ENCODE measurements at regions not wholly inside any gene's neighbourhood (a gene's known extent, or its start where the extent isn't known, plus 50 kb on each side); places are given as distances from the start of the nearest gene placed in this dataset.

DNA sequence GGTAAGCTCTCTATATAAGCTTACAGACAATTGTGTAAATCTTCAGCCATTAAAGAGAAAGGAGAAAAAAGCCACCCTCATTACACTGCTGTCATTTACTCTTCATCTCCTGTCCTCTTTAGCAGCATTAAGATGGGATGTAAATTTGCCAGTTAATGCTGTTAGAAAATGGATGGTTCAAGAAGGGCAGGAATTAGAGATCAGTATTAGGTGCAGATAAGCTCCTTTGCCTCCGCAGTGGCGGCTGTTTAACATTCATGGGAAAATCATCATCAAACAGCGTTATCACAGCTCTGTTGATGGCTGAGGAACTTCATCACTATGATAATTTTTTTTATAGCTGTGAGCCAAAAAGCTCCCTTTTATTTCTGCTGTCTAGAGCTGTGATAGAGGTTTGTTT, 61.8 kb upstream of the FAM204A start:
- H3K4me1 ChIP-seq (ENCODE audit: insufficient read depth, low read length), result no peaks in the 10 kb centered on the region
- H3K27me3 ChIP-seq (ENCODE audit: low read length), result peaks cover 70% of the 10 kb centered on the region
- no peaks in the 10 kb centered on the region for H3F3A ChIP-seq (ENCODE audit: low read length, unreplicated experiment)
- H3K9ac ChIP-seq (ENCODE audit: low read length), result no peak overlapping the region
- intact Hi-C loops (cut with micrococcal nuclease), result no loop called here
- no peaks in the 10 kb centered on the region for H3K36me3 ChIP-seq (ENCODE audit: low read depth, low read length)
- H3K9me2 ChIP-seq (replicated peaks; ENCODE audit: low read length), result no peaks in the 10 kb centered on the region
- DNase-seq (no peak), ATAC-seq (no peak)
- ChIA-PET CTCF (no interaction called here), POLR2A (ENCODE audit: unreplicated experiment) (no interaction called here)
- H3K4me2 ChIP-seq (ENCODE audit: low read length), result no peak overlapping the region
- no peaks in the 10 kb centered on the region for H3K79me2 ChIP-seq (ENCODE audit: low read length)
- no peaks in the 10 kb centered on the region for H3K9me3 ChIP-seq (ENCODE audit: low read length)
- BruUV-seq (replicated peaks), result no TSS peak
- no peak overlapping the region for H2AFZ ChIP-seq (ENCODE audit: low read length)
- TF ChIP-seq EZH2 (IDR thresholded peaks at IDR 0.05; ENCODE audit: low read length, unreplicated experiment) (no peak), EZH2phosphoT487 (IDR thresholded peaks at IDR 0.05; ENCODE audit: borderline replicate concordance, low read length) (no peak)
- TF ChIP-seq, protein P1, sequence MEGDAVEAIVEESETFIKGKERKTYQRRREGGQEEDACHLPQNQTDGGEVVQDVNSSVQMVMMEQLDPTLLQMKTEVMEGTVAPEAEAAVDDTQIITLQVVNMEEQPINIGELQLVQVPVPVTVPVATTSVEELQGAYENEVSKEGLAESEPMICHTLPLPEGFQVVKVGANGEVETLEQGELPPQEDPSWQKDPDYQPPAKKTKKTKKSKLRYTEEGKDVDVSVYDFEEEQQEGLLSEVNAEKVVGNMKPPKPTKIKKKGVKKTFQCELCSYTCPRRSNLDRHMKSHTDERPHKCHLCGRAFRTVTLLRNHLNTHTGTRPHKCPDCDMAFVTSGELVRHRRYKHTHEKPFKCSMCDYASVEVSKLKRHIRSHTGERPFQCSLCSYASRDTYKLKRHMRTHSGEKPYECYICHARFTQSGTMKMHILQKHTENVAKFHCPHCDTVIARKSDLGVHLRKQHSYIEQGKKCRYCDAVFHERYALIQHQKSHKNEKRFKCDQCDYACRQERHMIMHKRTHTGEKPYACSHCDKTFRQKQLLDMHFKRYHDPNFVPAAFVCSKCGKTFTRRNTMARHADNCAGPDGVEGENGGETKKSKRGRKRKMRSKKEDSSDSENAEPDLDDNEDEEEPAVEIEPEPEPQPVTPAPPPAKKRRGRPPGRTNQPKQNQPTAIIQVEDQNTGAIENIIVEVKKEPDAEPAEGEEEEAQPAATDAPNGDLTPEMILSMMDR (conservative IDR thresholded peaks at IDR 0.05; ENCODE audit: low read depth, low read length), result no peak
- no peak overlapping the region for H3K27ac ChIP-seq (ENCODE audit: low read length)
- H4K20me1 ChIP-seq (ENCODE audit: low read length), result no peaks in the 10 kb centered on the region
- H3K4me3 ChIP-seq (ENCODE audit: low read length), result no peak overlapping the region

DNA sequence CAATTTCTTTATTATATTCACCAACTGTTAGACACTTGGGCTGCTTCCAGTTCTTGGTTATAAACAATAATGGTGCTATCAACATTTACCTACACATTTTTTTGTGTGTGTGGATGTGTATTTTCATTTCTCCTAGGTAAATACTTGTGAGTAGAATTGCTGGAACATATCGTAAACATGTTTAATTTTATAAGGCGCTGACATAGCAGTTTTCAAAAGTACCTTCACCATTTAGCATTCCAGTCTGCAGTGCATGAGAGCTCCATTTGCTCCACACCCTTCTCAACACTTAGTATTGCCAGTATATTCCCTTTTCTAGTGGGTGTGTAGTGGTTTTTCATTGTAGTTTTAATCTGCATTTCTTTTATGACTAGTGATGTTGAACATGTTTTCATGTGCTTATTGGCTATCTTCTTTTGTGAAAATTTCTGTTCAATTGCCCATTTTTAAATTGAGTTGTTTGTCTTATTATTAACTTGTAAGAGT, 59.6 kb upstream of the FAM204A start:
- Histone ChIP-seq H3K4me1 (ENCODE audit: insufficient read depth, low read length) (no peaks in the 10 kb centered on the region), H2AFZ (ENCODE audit: low read length) (no peak overlapping the region), H3K27me3 (ENCODE audit: low read length) (peaks cover 62% of the 10 kb centered on the region), H3K4me2 (ENCODE audit: low read length) (no peak overlapping the region), H3K36me3 (ENCODE audit: low read depth, low read length) (no peaks in the 10 kb centered on the region), H4K20me1 (ENCODE audit: low read length) (no peaks in the 10 kb centered on the region), H3K27ac (ENCODE audit: low read length) (no peak overlapping the region), H3K79me2 (ENCODE audit: low read length) (no peaks in the 10 kb centered on the region), H3K9me3 (ENCODE audit: low read length) (no peaks in the 10 kb centered on the region), H3K9me2 (replicated peaks; ENCODE audit: low read length) (no peaks in the 10 kb centered on the region), H3K9ac (ENCODE audit: low read length) (no peak overlapping the region), H3F3A (ENCODE audit: low read length, unreplicated experiment) (no peaks in the 10 kb centered on the region), H3K4me3 (ENCODE audit: low read length) (no peak overlapping the region)
- TF ChIP-seq EZH2 (IDR thresholded peaks at IDR 0.05; ENCODE audit: low read length, unreplicated experiment) (no peak), EZH2phosphoT487 (IDR thresholded peaks at IDR 0.05; ENCODE audit: borderline replicate concordance, low read length) (no peak)
- TF ChIP-seq, protein P1 (conservative IDR thresholded peaks at IDR 0.05; ENCODE audit: low read depth, low read length), result no peak
- ChIA-PET POLR2A (ENCODE audit: unreplicated experiment) (no interaction called here), CTCF (no interaction called here)
- BruUV-seq (replicated peaks), result no TSS peak
- no peak for DNase-seq
- intact Hi-C loops (cut with micrococcal nuclease), result no loop called here
- no peak for ATAC-seq

DNA sequence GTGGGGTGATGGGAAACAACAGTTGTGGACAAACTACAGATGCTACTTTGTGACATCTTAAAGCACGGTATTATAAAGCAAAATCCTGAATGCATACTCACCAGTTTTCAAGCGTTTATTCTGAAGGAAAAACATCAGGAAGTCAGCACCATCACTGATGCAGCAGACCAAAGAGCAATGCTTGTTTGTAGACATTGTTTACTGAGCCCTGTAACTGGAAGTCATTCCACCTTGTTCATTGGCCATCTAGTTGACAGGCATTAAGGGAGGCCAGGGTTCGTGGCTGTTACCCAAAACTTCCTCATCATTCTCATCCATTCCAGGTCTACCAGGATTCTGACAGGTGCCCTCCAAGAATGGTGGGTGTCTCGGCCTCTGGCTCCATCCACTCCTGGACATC, 55.3 kb upstream of the FAM204A start:
- intact Hi-C loops (cut with micrococcal nuclease), result no loop called here
- Histone ChIP-seq H4K20me1 (ENCODE audit: low read length) (no peaks in the 10 kb centered on the region), H3K79me2 (ENCODE audit: low read length) (no peaks in the 10 kb centered on the region), H3F3A (ENCODE audit: low read length, unreplicated experiment) (no peaks in the 10 kb centered on the region), H3K9ac (ENCODE audit: low read length) (no peak overlapping the region), H3K27me3 (ENCODE audit: low read length) (peaks cover 39% of the 10 kb centered on the region), H3K36me3 (ENCODE audit: low read depth, low read length) (no peaks in the 10 kb centered on the region), H2AFZ (ENCODE audit: low read length) (no peak overlapping the region), H3K9me2 (replicated peaks; ENCODE audit: low read length) (no peaks in the 10 kb centered on the region), H3K4me2 (ENCODE audit: low read length) (no peak overlapping the region), H3K9me3 (ENCODE audit: low read length) (no peaks in the 10 kb centered on the region), H3K4me1 (ENCODE audit: insufficient read depth, low read length) (no peaks in the 10 kb centered on the region), H3K27ac (ENCODE audit: low read length) (no peak overlapping the region), H3K4me3 (ENCODE audit: low read length) (no peak overlapping the region)
- no peak for TF ChIP-seq EZH2 (IDR thresholded peaks at IDR 0.05; ENCODE audit: low read length, unreplicated experiment)
- TF ChIP-seq, protein P1 (conservative IDR thresholded peaks at IDR 0.05; ENCODE audit: low read depth, low read length), result no peak
- TF ChIP-seq EZH2phosphoT487 (IDR thresholded peaks at IDR 0.05; ENCODE audit: borderline replicate concordance, low read length), result no peak
- CTCF ChIA-PET, result no interaction called here
- no TSS peak for BruUV-seq (replicated peaks)
- ATAC-seq (no peak), DNase-seq (no peak)
- POLR2A ChIA-PET (ENCODE audit: unreplicated experiment), result no interaction called here

Data from PC-3 (cell line).